ENCODE measurements at regions not wholly inside any gene's neighbourhood (a gene's known extent, or its start where the extent isn't known, plus 50 kb on each side); places are given as distances from the start of the nearest gene placed in this dataset.

DNA sequence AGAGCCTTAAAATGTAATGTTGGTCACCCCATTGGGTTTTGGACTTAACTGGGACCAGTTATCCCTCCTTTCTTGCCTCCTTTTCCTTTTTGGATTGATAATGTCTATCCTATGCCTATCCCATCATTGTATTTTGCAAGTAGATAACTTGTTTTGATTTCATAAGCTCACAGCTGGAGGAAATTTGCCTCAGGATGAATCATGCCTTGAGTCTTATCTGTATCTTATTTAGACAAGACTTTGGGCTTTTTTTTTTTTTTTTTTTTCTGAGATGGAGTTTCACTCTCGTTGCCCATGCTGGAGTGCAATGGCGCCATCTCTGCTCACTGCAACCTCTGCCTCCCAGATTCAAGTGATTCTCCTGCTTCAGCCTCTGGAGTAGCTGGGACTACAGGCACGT is 443.3 kb downstream of the DNAH5 start:
- TF ChIP-seq ESRRG (CRISPR knock-in tag; IDR thresholded peaks at IDR 0.05), result no peak
- TF ChIP-seq OSR1 (CRISPR knock-in tag; IDR thresholded peaks at IDR 0.05), result no peak
- TF ChIP-seq ZNF70 (CRISPR knock-in tag; IDR thresholded peaks at IDR 0.05), result no peak
- TF ChIP-seq TSHZ2 (CRISPR knock-in tag; IDR thresholded peaks at IDR 0.05), result no peak
- TF ChIP-seq ZFP3 (CRISPR knock-in tag; IDR thresholded peaks at IDR 0.05), result no peak
- TF ChIP-seq, protein P1, sequence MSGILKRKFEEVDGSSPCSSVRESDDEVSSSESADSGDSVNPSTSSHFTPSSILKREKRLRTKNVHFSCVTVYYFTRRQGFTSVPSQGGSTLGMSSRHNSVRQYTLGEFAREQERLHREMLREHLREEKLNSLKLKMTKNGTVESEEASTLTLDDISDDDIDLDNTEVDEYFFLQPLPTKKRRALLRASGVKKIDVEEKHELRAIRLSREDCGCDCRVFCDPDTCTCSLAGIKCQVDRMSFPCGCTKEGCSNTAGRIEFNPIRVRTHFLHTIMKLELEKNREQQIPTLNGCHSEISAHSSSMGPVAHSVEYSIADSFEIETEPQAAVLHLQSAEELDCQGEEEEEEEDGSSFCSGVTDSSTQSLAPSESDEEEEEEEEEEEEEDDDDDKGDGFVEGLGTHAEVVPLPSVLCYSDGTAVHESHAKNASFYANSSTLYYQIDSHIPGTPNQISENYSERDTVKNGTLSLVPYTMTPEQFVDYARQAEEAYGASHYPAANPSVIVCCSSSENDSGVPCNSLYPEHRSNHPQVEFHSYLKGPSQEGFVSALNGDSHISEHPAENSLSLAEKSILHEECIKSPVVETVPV (CRISPR knock-in tag; IDR thresholded peaks at IDR 0.05), result no peak
- ATAC-seq, result no peak

DNA sequence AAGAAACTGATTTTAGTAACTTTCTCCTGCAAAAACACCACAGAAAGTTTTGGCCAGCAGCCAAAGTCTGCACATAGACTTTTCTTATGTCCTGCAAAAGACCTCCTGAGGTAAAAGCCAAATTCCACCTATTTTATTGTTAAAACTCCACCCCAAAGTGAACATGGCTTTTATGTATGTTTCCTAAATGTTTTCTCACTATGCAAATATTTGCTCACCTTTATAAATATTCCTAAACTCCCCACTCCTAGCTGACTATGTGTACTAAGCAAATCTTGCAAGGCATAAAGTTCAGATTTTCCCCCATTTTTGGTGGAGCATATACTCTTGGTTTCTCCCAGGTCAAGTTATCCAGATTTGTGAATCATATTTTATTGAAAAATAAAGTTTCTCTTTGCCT is 446.2 kb downstream of the DNAH5 start:
- no peak for ATAC-seq
- TF ChIP-seq SNAI2 (CRISPR knock-in tag; IDR thresholded peaks at IDR 0.05) (no peak), OSR1 (CRISPR knock-in tag; IDR thresholded peaks at IDR 0.05) (no peak), ZFP30 (CRISPR knock-in tag; IDR thresholded peaks at IDR 0.05) (no peak), ARNTL (CRISPR knock-in tag; IDR thresholded peaks at IDR 0.05; ENCODE audit: borderline replicate concordance, low read depth) (no peak), ZNF70 (CRISPR knock-in tag; IDR thresholded peaks at IDR 0.05) (no peak), CSDC2 (CRISPR knock-in tag; IDR thresholded peaks at IDR 0.05) (no peak), ISL1 (CRISPR knock-in tag; IDR thresholded peaks at IDR 0.05) (no peak), BACH2 (CRISPR knock-in tag; IDR thresholded peaks at IDR 0.05; ENCODE audit: borderline replicate concordance) (no peak), ZFP3 (CRISPR knock-in tag; IDR thresholded peaks at IDR 0.05) (no peak), ZNF8 (CRISPR knock-in tag; IDR thresholded peaks at IDR 0.05) (no peak)
- TF ChIP-seq, protein P2, sequence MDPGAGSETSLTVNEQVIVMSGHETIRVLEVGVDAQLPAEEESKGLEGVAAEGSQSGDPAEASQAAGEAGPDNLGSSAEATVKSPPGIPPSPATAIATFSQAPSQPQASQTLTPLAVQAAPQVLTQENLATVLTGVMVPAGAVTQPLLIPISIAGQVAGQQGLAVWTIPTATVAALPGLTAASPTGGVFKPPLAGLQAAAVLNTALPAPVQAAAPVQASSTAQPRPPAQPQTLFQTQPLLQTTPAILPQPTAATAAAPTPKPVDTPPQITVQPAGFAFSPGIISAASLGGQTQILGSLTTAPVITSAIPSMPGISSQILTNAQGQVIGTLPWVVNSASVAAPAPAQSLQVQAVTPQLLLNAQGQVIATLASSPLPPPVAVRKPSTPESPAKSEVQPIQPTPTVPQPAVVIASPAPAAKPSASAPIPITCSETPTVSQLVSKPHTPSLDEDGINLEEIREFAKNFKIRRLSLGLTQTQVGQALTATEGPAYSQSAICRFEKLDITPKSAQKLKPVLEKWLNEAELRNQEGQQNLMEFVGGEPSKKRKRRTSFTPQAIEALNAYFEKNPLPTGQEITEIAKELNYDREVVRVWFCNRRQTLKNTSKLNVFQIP (CRISPR knock-in tag; IDR thresholded peaks at IDR 0.05; ENCODE audit: borderline replicate concordance, low read depth), result no peak
- TF ChIP-seq, protein P3, sequence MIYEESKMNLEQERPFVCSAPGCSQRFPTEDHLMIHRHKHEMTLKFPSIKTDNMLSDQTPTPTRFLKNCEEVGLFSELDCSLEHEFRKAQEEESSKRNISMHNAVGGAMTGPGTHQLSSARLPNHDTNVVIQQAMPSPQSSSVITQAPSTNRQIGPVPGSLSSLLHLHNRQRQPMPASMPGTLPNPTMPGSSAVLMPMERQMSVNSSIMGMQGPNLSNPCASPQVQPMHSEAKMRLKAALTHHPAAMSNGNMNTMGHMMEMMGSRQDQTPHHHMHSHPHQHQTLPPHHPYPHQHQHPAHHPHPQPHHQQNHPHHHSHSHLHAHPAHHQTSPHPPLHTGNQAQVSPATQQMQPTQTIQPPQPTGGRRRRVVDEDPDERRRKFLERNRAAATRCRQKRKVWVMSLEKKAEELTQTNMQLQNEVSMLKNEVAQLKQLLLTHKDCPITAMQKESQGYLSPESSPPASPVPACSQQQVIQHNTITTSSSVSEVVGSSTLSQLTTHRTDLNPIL (CRISPR knock-in tag; IDR thresholded peaks at IDR 0.05; ENCODE audit: low read depth), result no peak
- TF ChIP-seq, protein P1 (CRISPR knock-in tag; IDR thresholded peaks at IDR 0.05), result no peak

- ATAC-seq, result no peak
- no peak for TF ChIP-seq ZC3H10 (CRISPR knock-in tag; IDR thresholded peaks at IDR 0.05)
These were observed 456.1 kb downstream of the DNAH5 start for GRCh38 chr5:13488254-13488931.

GRCh38 chr5:13480834-13481233 is 463.7 kb downstream of the DNAH5 start:
- no peak for ATAC-seq
- TF ChIP-seq TSHZ2 (CRISPR knock-in tag; IDR thresholded peaks at IDR 0.05) (no peak), OSR1 (CRISPR knock-in tag; IDR thresholded peaks at IDR 0.05) (no peak), ZNF8 (CRISPR knock-in tag; IDR thresholded peaks at IDR 0.05) (no peak), ZNF70 (CRISPR knock-in tag; IDR thresholded peaks at IDR 0.05) (no peak), RARB (CRISPR knock-in tag; IDR thresholded peaks at IDR 0.05) (no peak), ZNF565 (CRISPR knock-in tag; conservative IDR thresholded peaks at IDR 0.05; ENCODE audit: low read depth) (no peak)
- TF ChIP-seq, protein P4, sequence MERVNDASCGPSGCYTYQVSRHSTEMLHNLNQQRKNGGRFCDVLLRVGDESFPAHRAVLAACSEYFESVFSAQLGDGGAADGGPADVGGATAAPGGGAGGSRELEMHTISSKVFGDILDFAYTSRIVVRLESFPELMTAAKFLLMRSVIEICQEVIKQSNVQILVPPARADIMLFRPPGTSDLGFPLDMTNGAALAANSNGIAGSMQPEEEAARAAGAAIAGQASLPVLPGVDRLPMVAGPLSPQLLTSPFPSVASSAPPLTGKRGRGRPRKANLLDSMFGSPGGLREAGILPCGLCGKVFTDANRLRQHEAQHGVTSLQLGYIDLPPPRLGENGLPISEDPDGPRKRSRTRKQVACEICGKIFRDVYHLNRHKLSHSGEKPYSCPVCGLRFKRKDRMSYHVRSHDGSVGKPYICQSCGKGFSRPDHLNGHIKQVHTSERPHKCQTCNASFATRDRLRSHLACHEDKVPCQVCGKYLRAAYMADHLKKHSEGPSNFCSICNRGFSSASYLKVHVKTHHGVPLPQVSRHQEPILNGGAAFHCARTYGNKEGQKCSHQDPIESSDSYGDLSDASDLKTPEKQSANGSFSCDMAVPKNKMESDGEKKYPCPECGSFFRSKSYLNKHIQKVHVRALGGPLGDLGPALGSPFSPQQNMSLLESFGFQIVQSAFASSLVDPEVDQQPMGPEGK (CRISPR knock-in tag; IDR thresholded peaks at IDR 0.05; ENCODE audit: borderline replicate concordance), result no peak
- TF ChIP-seq, protein P1 (CRISPR knock-in tag; IDR thresholded peaks at IDR 0.05), result no peak

All from SK-N-SH treated with all-trans-retinoic acid at 6 μM for 48 hours (cell line).